GM10248 (cell line): ENCODE measurements at regions not wholly inside any gene's neighbourhood (a gene's known extent, or its start where the extent isn't known, plus 50 kb on each side); places are given as distances from the start of the nearest gene placed in this dataset.
A peak's percentile ranks its signal among the peaks of the same experiment; 100 is the strongest.

Experiments used
- CTCF ChIA-PET: fragments of 300-600 bp; sonication (Branson Sonifier 250); formaldehyde crosslinking; extraction: SDS; loops from one replicate; lab custom pipeline; 2021; ENCODE audit warnings: antibody characterized with exemption; lab: Yijun Ruan, JAX
- POLR2A ChIA-PET: fragments of 350-650 bp; sonication (Branson Sonifier 250); formaldehyde crosslinking; extraction: SDS; loops from one replicate; lab custom pipeline; 2020; ENCODE audit warnings: antibody characterized with exemption; lab: Yijun Ruan, JAX
- DNase-seq: peaks from one replicate; pipeline ENCODE4 v3.0.0; 2012; ENCODE audit errors: extremely low spot score
- CTCF ChIP-seq: IDR thresholded peaks from 2 replicates; pipeline ENCODE4 v1.5.1; 2012; ENCODE audit warnings: mild to moderate bottlenecking, low read depth; ENCODE audit errors: extremely low read depth, missing control alignments, control extremely low read depth

GRCh38 chr11:11036848-11037732 lies 179.2 kb upstream of the ZBED5 start:
- peak; percentile 75 for TF ChIP-seq CTCF
- CTCF ChIA-PET: interaction anchor here (0.7 to 4.8 kb wide), 30 partner anchors 9 to 1009 kb away, joined by 3 to 61 read pairs (median 4); partner anchors contain the start of gene GALNT18
- peak; percentile 64 for DNase-seq
- POLR2A ChIA-PET: no interaction called here

- no peak for DNase-seq
- POLR2A ChIA-PET: no interaction called here
- CTCF ChIA-PET: interaction anchor here (0.8 to 4.8 kb wide), 21 partner anchors 8 to 751 kb away, joined by 3 to 61 read pairs (median 4); no protein-coding TSS in a partner anchor
- TF ChIP-seq CTCF: no peak
These were observed 178.5 kb upstream of the ZBED5 start for GRCh38 chr11:11036185-11036847.

DNA sequence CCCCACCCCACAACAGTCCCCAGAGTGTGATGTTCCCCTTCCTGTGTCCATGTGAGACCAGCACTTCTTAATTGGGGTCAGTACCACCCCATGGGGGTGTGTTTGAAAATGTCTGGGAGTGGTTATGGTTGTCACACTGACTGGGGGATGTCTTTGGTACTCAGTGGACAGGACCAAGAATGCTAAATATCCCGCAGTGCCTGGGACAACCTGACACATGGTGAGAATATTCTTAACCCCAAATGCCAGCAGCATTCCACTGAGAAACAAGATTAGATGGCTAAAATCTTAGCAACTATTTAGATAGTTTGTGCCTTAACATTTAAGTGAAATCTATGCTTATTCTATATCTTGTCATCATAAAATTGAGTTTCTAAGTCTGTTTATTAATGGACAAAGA lies 177.5 kb upstream of the ZBED5 start:
- TF ChIP-seq CTCF: no peak
- ChIA-PET CTCF (interaction anchor here (0.8 to 4.8 kb wide), 9 partner anchors 10 to 752 kb away, joined by 3 to 61 read pairs (median 4); no protein-coding TSS in a partner anchor), POLR2A (no interaction called here)
- DNase-seq: no peak

DNA sequence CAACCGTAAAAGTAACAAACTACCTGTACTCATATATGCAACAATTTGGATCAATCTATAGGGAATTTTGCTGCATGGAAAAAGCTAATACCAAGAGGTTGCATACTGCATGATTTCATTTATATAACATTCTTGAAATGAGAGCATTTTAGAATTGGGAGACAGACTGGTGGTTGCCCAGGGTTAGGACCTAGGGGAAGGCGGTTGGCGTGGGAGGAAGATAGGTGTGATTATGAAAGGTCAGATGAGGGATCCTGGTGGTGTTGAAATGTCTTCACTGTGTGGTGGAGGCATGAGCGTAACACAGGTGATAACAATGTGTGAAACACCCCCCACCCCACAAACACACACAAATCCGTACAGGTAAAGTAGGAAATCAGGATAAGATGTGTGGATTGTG lies 176.6 kb upstream of the ZBED5 start:
- ChIA-PET CTCF (interaction anchor here (1.7 to 4.8 kb wide), 2 partner anchors 101 to 753 kb away, joined by 6 to 61 read pairs; no protein-coding TSS in a partner anchor), POLR2A (no interaction called here)
- DNase-seq: no peak
- TF ChIP-seq CTCF: no peak

GRCh38 chr11:11032066-11032465 lies 174.2 kb upstream of the ZBED5 start:
- CTCF ChIA-PET: no interaction called here
- DNase-seq: no peak
- POLR2A ChIA-PET: no interaction called here
- no peak for TF ChIP-seq CTCF

GRCh38 chr11:11029027-11029426 lies 171.2 kb upstream of the ZBED5 start:
- ChIA-PET POLR2A (no interaction called here), CTCF (interaction anchor here (0.9 to 6.3 kb wide), 31 partner anchors 9 to 1042 kb away, joined by 3 to 102 read pairs (median 5); no protein-coding TSS in a partner anchor)
- no peak for TF ChIP-seq CTCF

More at GRCh38 chr11:11029027-11029426, 171.2 kb upstream of the ZBED5 start:
- DNase-seq: no peak
